WTC11 (cell line): ENCODE measurements at regions not wholly inside any gene's neighbourhood (a gene's known extent, or its start where the extent isn't known, plus 50 kb on each side); places are given as distances from the start of the nearest gene placed in this dataset.

Experiments
- ATAC-seq: fragments of 200-7000 bp; cut with Tn5 transposase; 2 replicates; pipeline ENCODE4 v1.10.0; 2021; ENCODE audit warnings: mild to moderate bottlenecking, moderate library complexity
- CTCF ChIA-PET: fragments of 300-600 bp; sonication (Branson Sonifier 250); formaldehyde crosslinking; loops from one replicate; lab custom pipeline; 2021; ENCODE audit warnings: antibody characterized with exemption; lab: Charles Lee
- POLR2A ChIA-PET: fragments of 350-600 bp; sonication (Branson Sonifier 250); formaldehyde crosslinking; loops from one replicate; lab custom pipeline; 2021; ENCODE audit warnings: antibody characterized with exemption; lab: Charles Lee
- DNase-seq: peaks from one replicate; pipeline ENCODE4 v3.0.0; 2021; ENCODE audit warnings: low spot score
- H3K27ac Mint-ChIP-seq: 2 replicates; pipeline ENCODE4 v1.8.0; 2021; ENCODE audit warnings: mixed read lengths
- H3K27me3 Mint-ChIP-seq: 2 replicates; pipeline ENCODE4 v1.8.0; 2021; ENCODE audit warnings: low read depth, mild to moderate bottlenecking, moderate library complexity, mixed read lengths
- H3K36me3 Mint-ChIP-seq: 2 replicates; pipeline ENCODE4 v1.8.0; 2021; ENCODE audit warnings: mixed read lengths
- H3K4me1 Mint-ChIP-seq: 2 replicates; pipeline ENCODE4 v1.8.0; 2022; ENCODE audit warnings: mixed read lengths
- H3K4me3 Mint-ChIP-seq: 2 replicates; pipeline ENCODE4 v1.8.0; 2021; ENCODE audit warnings: mild to moderate bottlenecking, moderate library complexity, mixed read lengths
- H3K9me3 Mint-ChIP-seq: 2 replicates; pipeline ENCODE4 v1.8.0; 2021; ENCODE audit warnings: mixed read lengths
- AFF4 ChIP-seq: sonication (generic); formaldehyde crosslinking; IDR thresholded peaks from 2 replicates; pipeline ENCODE4 v1.8.1; 2023; ENCODE audit warnings: mild to moderate bottlenecking, missing genetic modification reagents, borderline replicate concordance
- ATF1 ChIP-seq: sonication (generic); formaldehyde crosslinking; IDR thresholded peaks from 2 replicates; pipeline ENCODE4 v1.8.1; 2023; ENCODE audit warnings: mild to moderate bottlenecking, moderate library complexity, missing genetic modification reagents
- ATF3 ChIP-seq: sonication (generic); formaldehyde crosslinking; conservative IDR thresholded peaks from 2 replicates; pipeline ENCODE4 v1.8.1; 2022; ENCODE audit warnings: mild to moderate bottlenecking, missing genetic modification reagents
- CREM ChIP-seq: sonication (generic); formaldehyde crosslinking; IDR thresholded peaks from 2 replicates; pipeline ENCODE4 v1.8.1; 2022; ENCODE audit warnings: mild to moderate bottlenecking, missing genetic modification reagents, moderate library complexity
- CTCF ChIP-seq: fragments of 200-600 bp; IDR thresholded peaks from 2 replicates; pipeline ENCODE4 v1.8.0; 2022; ENCODE audit warnings: antibody characterized with exemption
- ELF4 ChIP-seq: sonication (generic); formaldehyde crosslinking; IDR thresholded peaks from 2 replicates; pipeline ENCODE4 v1.8.1; 2022; ENCODE audit warnings: low read depth, mild to moderate bottlenecking, moderate library complexity, missing genetic modification reagents
- FOXJ3 ChIP-seq: sonication (generic); formaldehyde crosslinking; IDR thresholded peaks from 2 replicates; pipeline ENCODE4 v1.9.0; 2021; ENCODE audit warnings: missing genetic modification reagents, mild to moderate bottlenecking, borderline replicate concordance
- FOXP1 ChIP-seq: sonication (generic); formaldehyde crosslinking; IDR thresholded peaks from 2 replicates; pipeline ENCODE4 v1.8.0; 2022; ENCODE audit warnings: missing genetic modification reagents, mild to moderate bottlenecking, moderate library complexity, borderline replicate concordance
- HMGA2 ChIP-seq: fragments of 250-450 bp; sonication (Bioruptor Pico); IDR thresholded peaks from 2 replicates; pipeline ENCODE4 v1.4.0; 2021; ENCODE audit warnings: mild to moderate bottlenecking, moderate library complexity
- IRF2 ChIP-seq: sonication (generic); formaldehyde crosslinking; IDR thresholded peaks from 2 replicates; pipeline ENCODE4 v1.8.0; 2022; ENCODE audit warnings: low read depth, missing genetic modification reagents, borderline replicate concordance
- MAX ChIP-seq: sonication (generic); formaldehyde crosslinking; IDR thresholded peaks from 2 replicates; pipeline ENCODE4 v1.8.0; 2022; ENCODE audit warnings: mild to moderate bottlenecking, missing genetic modification reagents
- NFATC4 ChIP-seq: fragments of 250-450 bp; sonication (Bioruptor Pico); IDR thresholded peaks from 2 replicates; pipeline ENCODE4 v1.9.0; 2021; ENCODE audit warnings: mild to moderate bottlenecking
- NR3C1 ChIP-seq: sonication (generic); formaldehyde crosslinking; conservative IDR thresholded peaks from 2 replicates; pipeline ENCODE4 v1.8.1; 2023; ENCODE audit warnings: low read depth, mild to moderate bottlenecking, missing genetic modification reagents
- OVOL2 ChIP-seq: fragments of 250-450 bp; sonication (Bioruptor Pico); IDR thresholded peaks from 2 replicates; pipeline ENCODE4 v1.9.0; 2021; ENCODE audit warnings: mild to moderate bottlenecking, borderline replicate concordance
- RELA ChIP-seq: sonication (generic); formaldehyde crosslinking; IDR thresholded peaks from 2 replicates; pipeline ENCODE4 v1.8.1; 2022; ENCODE audit warnings: missing genetic modification reagents, mild to moderate bottlenecking, borderline replicate concordance
- SMAD3 ChIP-seq: sonication (generic); formaldehyde crosslinking; IDR thresholded peaks from 2 replicates; pipeline ENCODE4 v1.8.0; 2022; ENCODE audit warnings: missing genetic modification reagents, mild to moderate bottlenecking, borderline replicate concordance
- USF1 ChIP-seq: sonication (generic); formaldehyde crosslinking; IDR thresholded peaks from 2 replicates; pipeline ENCODE4 v1.8.0; 2022; ENCODE audit warnings: mild to moderate bottlenecking, missing genetic modification reagents
- ZBTB21 ChIP-seq: sonication (generic); formaldehyde crosslinking; IDR thresholded peaks from 2 replicates; pipeline ENCODE4 v1.8.1; 2023; ENCODE audit warnings: mild to moderate bottlenecking, missing genetic modification reagents, borderline replicate concordance
- ZMAT4 ChIP-seq: fragments of 250-450 bp; sonication (Bioruptor Pico); IDR thresholded peaks from 2 replicates; pipeline ENCODE4 v1.9.0; 2021; ENCODE audit warnings: mild to moderate bottlenecking
- ZNF396 ChIP-seq: fragments of 250-450 bp; sonication (Bioruptor Pico); IDR thresholded peaks from 2 replicates; pipeline ENCODE4 v1.8.0; 2021; ENCODE audit warnings: mild to moderate bottlenecking, moderate library complexity, borderline replicate concordance

GRCh38 chr7:118938845-118939244 lies 714.3 kb downstream of the ANKRD7 start (continued):
- no peak for TF ChIP-seq CTCF
- no peak for TF ChIP-seq ZBTB21 (CRISPR knock-in tag)
- no peak for TF ChIP-seq FOXP1
- no peak for TF ChIP-seq NFATC4 (CRISPR knock-in tag)
- no peak for TF ChIP-seq FOXJ3 (CRISPR knock-in tag)
- TF ChIP-seq ZNF396 (CRISPR knock-in tag) = no peak
- TF ChIP-seq USF1 (CRISPR knock-in tag) = no peak
- TF ChIP-seq IRF2 (CRISPR knock-in tag) = no peak
- no peak for TF ChIP-seq MAX (CRISPR knock-in tag)
- no peak for TF ChIP-seq AFF4 (CRISPR knock-in tag)

GRCh38 chr7:118944271-118944670 lies 719.8 kb downstream of the ANKRD7 start:
- H3K4me3 Mint-ChIP-seq = no peak overlapping the region
- ATAC-seq (no peak), DNase-seq (no peak)
- H3K9me3 Mint-ChIP-seq = peaks cover 8% of the 10 kb centered on the region; the same call in 1 of the 2 replicates
- no peak for TF ChIP-seq ATF3 (CRISPR knock-in tag)
- TF ChIP-seq ELF4 (CRISPR knock-in tag) = no peak
- TF ChIP-seq FOXP1 = no peak
- no peak for TF ChIP-seq CREM (CRISPR knock-in tag)
- TF ChIP-seq NR3C1 (CRISPR knock-in tag) = no peak
- no peak for TF ChIP-seq ATF1
- TF ChIP-seq ZMAT4 (CRISPR knock-in tag) = no peak
- no peak for TF ChIP-seq HMGA2 (CRISPR knock-in tag)
- no peak for TF ChIP-seq RELA (CRISPR knock-in tag)
- TF ChIP-seq OVOL2 (CRISPR knock-in tag) = no peak
- no peak for TF ChIP-seq SMAD3 (CRISPR knock-in tag)
- H3K36me3 Mint-ChIP-seq = no peaks in the 10 kb centered on the region
- no peaks in the 10 kb centered on the region for H3K27me3 Mint-ChIP-seq
- H3K4me1 Mint-ChIP-seq = peaks cover 10% of the 10 kb centered on the region
- ChIA-PET CTCF (no interaction called here), POLR2A (no interaction called here)
- no peak overlapping the region for H3K27ac Mint-ChIP-seq
